GM19239 (cell line): ENCODE measurements at regions not wholly inside any gene's neighbourhood (a gene's known extent, or its start where the extent isn't known, plus 50 kb on each side); places are given as distances from the start of the nearest gene placed in this dataset.

Experiments used
- DNase-seq: peaks from one replicate; pipeline ENCODE4 v3.0.0; 2011; ENCODE audit warnings: low spot score; ENCODE audit not compliant: insufficient read length
- FAIRE-seq: peaks from 2 replicates; lab custom pipeline; 2011; peaks lifted over from hg19 to GRCh38; lab: Jason Lieb, UNC

DNA sequence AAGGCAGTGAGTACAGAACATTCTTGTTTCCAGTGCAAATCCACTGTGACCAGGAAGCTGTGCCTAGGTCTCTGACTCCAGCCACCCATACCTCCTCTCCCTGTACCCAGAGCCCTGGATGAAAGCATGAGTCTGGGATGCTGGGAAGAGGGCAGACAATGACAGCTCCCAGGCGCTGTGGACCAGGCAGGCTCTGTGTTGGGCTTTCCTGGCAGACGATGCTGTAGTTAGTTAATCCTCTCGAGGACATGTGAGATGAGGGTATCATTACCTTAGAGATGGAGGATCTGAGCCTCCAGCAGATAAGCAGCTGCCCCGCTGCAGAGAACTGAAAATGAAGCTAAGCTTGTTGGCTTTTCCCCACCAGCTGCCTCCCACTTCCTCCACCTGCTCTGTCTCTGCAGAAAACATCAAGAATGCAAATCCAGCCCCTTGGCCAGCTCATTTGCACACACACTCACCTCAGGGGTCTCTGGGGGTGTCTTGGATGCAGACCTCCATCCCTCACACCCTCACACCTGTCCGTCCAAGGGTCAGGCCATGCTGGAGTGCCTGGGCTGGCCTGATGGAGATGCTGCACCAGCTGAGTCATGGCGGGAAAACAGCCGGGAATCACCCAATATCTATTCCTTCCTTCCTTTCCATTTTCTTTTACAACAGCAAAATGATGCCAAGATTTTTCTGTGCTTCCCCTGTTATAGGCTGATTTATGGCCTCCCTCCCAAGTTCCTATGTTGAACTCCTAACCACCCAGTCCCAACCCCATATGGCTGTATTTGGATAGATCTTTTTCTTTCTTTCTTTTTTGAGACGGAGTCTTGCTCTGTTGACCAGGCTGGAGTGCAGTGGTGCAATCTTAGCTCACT, 94.9 kb upstream of the SEPTIN5 start:
- FAIRE-seq: peak; percentile 93
- peak; percentile 60 for DNase-seq

DNA sequence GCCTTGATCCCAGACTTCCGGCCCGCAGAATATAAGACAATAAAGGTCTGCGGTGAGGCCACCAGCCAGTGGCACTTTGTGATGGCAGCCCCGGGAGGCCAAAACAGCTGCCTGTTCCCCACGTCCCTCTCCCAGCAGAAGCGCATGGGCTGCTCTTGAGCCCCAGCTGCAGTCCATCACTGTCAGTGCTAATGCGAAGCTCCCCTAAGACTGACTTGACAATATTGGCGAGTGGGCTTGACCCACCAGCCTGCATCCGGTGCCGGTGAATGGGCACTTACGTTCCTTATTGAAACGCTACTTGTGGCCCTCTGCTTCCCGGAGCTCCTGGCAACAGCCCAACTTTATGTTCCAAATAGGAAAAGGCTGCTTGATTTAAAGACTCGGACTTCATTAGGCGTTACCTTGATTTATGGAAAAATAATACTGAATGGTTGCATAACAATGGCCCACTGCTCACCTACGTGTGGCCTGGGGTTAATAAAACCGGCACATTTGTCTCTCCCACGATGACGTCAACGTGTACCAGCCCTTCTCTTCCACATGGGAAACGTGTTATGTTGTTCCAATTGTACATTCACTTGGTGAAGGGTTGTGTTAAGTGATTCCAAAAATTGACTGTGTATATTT, 93.4 kb upstream of the SEPTIN5 start:
- DNase-seq (no peak), FAIRE-seq (no peak)

DNA sequence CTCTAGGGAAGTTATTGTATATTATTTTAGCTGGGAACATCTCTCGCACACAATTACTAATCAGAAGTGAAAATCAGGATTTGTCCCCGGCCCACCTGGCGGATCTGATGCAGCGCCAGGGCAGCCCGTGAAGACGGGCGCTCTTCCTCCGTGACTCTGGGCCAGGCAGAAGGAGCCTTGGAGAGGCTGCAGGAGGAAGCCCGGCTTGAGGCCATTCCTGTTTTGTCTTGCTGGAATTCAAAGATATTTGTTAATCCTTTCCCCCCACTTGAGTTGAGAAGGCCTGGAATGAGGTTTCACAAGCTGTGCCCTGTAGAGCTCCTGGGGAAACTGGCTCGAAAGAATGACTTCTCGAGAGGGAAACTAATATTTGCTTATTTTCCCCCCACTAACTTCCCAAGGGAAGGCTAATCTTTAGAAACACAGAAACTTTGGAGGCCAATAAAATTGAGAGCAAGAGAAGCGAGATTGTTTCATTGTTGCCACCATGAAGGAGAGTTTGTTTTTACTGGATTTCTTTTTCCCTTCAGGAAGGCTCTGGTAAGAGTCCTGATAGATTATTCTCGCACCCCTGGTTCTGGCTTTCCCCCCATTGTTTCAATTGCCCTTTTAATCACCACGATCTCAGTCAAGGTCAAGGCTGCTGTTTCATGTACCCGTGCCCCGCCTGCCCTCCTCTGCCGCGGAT, 92.8 kb upstream of the SEPTIN5 start:
- FAIRE-seq: peak; percentile 48
- no peak for DNase-seq

DNA sequence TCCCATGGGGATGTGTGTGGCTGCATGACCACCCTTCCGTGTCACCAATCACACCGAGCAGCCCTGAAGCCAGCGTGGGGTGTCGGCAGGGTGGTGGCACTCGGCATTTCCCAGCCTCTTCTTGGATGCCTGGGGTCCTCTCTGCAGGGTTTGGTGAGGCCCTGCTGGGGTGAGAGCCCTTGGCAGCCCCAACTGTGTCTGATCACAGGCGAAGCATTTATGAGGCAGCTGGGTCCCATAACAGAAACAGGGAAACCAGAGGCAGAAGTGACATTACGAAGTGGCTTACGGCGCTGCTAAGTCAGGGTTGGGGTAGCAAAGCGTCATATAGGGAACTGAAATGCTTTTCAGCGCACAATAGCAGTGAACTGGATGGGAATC, 92.3 kb upstream of the SEPTIN5 start:
- FAIRE-seq (peak; percentile 49), DNase-seq (no peak)

DNA sequence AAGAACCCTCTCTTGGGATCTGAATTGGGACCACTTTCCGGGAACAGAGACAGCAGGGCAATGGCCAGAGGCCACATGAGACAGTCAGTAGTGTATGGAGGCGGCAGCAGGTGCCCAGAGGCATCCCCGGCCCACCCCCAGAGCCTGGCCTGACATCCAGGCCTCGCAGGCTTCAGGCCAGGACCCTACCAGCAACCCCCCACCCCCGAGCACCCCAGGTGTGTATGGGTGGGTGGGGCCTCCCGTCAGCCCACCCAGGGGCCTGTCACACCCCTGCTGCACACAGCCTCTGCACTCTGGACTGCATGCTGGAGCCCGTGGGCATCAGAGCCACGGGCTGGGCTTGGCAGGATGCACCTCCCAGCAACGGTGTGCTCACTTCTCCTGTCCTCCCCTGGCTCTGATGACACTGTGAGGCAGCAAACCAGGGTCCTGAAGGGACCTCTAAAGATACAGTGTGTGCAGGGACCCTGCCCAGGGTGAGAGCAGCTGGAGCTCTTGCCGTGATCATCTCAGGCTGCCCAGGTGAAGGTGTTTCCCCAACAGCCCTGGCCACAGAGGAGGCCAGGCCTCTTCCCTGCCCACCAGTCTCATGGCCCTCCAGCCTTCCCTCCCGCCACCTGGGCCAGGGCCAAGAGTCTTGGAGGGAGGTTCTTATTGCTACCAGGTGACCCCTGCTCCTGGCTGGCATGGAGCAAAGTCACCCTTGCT, 88.8 kb upstream of the SEPTIN5 start:
- FAIRE-seq: no peak
- DNase-seq: no peak

DNA sequence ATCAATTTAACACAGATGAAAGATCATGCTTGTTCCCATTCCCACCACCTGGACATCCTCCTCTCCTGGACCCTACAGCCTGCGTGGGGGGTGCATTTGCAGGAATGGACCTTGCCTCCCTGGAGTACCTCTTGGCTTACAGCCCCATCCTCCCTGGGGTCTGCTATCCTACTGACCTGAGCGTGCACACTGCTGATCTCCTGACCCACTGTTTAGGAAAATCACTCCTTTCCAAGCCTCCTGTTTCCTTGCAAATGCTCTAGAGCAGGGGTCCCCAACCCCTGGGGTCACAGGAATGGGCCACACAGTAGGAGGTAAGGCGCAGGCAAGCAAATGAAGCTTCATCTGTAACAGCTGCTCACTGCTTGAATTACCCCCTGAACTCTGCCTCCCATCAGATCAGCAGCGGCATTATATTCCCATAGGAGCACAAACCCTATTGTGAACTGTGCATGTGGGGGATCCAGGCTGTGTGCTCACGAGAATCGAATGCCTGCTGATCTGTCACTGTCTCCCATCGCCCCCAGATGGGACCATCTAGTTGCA, 88.2 kb upstream of the SEPTIN5 start:
- no peak for DNase-seq
- no peak for FAIRE-seq

DNA sequence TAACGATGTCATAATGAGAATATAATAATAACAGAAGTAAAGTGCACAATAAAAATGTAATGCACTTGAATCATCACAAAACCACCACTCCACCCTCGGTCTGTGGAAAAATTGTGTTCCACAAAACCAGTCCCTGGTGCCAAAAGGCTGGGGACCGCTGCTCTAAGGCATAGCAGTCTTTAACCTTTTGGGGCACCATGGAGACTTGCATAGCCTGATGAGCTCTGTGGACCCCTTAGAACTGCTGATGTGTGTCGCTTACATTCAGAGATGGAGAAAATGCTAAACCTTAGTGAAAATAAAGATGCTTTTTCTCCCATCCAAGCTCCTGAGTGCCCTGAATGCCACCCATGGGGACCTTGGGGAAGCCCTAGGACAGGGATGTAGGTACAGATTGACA, 87.6 kb upstream of the SEPTIN5 start:
- FAIRE-seq (no peak), DNase-seq (no peak)

DNA sequence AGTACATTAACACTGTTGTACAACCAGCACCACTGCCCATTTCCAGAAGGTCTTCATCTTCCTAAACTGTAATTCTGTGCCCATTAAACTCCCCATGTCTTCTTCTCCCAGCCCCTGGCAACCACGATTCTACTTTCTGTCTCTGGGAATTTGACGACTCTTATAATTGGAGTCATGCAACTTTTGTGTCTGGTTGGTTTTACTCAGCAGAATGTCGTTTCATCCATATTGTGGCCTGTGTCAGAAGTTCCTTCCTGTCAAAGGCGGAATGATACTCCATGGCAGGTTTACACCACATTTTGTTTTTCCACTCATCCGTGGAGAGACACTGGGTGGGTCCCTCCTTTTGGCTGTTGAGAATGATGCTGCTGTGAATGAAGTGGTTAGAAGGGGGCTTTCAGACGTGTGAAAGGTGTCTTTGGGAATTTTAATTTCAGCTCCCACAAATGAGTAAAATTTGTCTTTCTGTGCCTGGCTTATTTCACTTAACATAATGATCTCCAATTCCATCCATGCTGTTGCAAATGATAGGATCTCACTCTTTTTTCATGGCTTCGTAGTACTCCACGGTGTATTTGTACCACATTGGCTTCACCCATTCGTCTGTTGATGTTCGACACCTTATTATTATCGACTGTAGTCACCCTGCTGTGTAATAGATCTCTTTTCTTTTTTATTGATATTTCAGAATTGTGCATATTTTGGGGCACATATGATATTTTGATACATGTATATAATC, 86.1 kb upstream of the SEPTIN5 start:
- FAIRE-seq (no peak), DNase-seq (no peak)

DNA sequence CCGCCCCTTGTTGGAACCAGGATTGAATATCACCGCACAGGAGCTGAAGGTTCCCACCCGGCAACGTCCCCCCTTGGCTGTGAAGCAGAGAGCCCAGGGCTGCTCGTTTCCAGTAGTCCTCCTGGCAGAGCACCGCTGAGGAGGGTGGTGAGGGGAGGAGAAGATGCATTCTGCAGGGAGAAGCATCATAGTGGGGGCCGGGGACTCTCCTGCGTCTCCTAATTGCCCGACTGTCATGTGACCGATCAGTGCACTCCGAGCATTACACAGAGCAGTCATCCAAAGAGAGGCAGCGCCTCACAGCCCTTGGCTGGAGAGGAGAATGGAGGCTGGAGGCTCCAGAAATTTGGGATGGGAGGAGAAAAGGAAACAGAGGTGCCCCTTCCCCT, 85.0 kb upstream of the SEPTIN5 start:
- FAIRE-seq: no peak
- no peak for DNase-seq

DNA sequence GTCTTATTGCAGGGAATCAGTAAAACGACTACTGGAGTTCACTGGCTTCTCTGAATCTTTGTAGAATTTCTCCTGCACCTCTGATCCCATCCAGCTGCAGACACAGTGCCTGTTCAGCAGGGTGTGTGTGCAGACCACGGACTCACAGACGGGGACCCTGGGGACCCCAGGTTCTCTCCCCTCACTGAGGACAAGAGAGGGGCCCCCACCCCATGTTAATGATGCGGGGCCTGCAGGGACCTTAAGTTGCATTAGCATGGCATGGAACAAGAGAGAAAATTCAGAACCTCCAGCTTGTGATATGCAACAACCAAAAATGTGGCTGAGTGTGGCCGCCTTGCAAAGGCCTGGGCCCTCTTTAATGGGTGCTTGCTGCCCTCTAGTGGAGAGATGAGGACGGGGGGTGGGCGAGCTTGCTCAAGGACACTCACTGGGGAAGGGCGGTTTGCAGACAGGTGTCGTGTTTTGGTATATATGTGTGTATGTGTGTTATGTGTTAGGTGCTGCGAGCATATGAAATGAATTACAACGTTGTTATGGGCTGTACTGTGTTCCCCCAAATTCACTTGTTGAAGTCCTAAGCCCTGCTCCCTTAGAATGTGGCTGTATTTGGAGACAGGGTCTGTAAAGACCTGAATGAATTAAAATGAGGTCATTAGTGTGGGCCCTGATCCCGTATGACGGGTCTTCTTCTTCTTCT, 84.4 kb upstream of the SEPTIN5 start:
- peak; percentile 93 for DNase-seq
- FAIRE-seq: peak; percentile 94

DNA sequence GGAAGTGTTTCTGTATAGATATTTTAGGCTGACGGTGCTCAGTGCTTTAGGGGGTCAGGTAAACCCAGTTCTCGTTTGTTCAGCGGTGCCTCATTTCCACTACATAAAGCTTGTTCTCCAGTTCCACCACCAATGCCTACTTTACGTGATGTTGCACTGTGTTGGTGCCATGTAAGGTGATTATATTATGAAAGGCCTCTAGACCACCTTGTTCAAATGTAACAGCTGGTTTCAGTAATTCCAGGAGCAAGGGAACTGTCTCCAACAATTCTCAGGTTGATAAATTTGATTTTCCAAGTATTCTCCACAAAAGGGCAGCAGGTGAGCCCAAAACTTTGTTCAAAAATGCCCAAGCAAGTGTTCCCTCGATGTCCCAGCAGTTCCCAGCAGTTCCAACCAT, 83.7 kb upstream of the SEPTIN5 start:
- FAIRE-seq: no peak
- DNase-seq: no peak

DNA sequence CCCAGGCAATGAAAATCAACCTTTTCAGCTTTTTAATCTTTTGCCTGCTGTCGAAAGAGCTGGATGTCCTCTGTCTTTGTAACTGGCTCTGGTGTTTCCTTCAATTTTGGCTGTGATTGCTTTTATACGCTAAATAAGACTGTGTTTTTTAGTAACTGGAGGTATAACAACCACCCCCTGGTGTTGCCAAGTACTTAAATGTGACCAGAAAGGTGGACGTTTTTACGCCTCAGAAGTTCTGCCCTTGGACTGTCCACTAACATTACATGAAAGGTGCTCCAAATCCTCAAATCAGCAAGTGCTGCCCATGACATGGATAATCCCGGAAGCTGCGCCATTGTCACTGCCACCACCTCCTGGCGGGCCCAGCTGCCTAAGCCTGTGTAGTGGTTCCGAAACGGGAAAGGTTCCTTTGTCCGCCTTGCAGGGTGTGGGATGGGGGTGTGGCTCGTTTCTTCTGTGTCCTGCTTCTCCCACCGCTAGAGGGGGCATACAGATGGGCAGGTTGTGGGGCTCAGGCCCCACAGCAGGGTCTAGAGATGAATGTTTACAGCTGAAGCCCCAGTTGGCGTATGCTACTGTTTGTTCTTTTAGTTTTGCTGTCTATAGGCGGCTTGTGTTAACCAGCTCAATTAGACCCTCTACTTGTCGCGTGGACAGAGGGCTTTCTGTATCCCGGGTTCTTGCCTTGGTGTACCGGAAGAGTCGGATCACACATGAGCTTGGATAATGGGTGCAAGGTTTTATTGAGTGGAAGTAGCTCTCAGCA, 82.2 kb upstream of the SEPTIN5 start:
- no peak for DNase-seq
- FAIRE-seq: no peak

DNA sequence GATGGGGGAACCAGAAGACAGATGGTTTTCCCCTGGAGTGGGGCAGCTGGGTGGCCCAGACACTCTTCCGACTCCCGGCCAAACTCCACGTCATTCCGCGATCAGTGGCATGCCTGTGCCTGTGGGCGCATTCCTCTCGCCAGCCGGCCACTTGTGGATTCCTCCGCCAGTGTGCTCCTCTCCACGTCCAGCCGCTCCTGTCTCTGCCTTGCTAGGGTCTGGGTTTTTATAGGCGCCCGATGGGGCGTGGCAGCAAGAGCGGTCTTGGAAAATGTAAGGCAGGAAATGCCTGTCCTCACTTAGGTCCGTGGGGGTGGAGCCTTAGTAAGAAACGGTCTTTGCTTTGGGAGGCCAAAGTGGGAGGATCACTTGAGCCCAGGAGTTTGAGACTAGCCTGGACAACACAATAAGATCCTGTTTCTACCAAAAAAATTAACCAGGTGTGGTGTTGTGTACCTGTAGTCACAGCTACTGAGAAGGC, 81.6 kb upstream of the SEPTIN5 start:
- DNase-seq (no peak), FAIRE-seq (no peak)

DNA sequence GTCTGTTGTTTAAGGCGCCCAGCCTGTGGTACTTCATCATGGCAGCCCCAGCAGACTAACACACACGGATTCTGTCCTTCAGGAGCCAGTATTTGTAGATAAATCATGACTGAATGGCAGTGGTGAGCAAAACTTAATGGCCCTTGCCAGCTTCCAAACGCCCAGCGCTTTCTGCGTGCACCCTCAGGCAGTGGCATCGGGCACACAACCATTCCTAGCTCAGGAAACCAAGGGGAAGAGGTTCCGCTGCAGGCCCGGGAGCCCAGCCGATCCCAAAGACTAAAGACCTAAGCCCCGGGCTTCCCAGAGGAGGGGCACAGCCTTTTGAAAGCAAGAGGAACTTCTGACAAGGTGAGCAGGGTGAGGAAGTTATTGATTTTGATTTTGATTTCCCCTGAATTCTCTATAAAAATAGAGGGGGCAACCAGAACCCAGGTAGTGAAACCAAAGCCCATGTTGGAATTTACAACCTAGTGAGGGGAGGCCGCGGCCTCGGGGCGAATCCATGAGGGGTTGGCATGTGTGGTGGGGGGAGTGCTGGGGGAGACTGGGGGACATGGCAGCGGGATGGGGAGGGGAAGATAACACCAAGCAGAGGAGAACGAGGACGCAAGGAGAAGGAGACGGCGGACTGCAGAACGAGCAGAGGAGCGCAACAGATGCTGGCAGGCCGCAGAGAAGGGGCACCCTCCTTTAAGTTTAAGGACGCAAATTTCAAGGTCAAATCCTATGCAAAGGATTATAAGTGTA, 79.9 kb upstream of the SEPTIN5 start:
- FAIRE-seq: no peak
- DNase-seq: no peak

DNA sequence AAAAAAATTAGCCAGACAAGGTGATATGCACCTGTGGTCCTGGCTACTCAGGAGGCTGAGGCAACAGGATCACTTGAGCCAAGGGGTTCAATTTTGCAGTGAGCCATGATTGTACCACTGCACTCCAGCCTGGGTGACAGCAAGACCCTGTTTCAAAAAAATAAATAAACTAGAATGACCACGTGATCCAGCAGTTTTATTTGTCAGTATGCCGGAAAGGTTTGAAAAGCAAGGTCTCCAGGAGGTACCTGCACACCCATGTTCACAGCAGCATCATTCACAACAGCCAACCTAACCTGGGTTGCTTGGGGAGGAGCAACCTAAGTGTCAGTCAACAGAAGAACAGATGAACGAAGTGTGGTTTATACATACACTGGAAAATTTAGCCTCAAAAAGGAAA, 78.7 kb upstream of the SEPTIN5 start:
- no peak for DNase-seq
- FAIRE-seq: no peak

DNA sequence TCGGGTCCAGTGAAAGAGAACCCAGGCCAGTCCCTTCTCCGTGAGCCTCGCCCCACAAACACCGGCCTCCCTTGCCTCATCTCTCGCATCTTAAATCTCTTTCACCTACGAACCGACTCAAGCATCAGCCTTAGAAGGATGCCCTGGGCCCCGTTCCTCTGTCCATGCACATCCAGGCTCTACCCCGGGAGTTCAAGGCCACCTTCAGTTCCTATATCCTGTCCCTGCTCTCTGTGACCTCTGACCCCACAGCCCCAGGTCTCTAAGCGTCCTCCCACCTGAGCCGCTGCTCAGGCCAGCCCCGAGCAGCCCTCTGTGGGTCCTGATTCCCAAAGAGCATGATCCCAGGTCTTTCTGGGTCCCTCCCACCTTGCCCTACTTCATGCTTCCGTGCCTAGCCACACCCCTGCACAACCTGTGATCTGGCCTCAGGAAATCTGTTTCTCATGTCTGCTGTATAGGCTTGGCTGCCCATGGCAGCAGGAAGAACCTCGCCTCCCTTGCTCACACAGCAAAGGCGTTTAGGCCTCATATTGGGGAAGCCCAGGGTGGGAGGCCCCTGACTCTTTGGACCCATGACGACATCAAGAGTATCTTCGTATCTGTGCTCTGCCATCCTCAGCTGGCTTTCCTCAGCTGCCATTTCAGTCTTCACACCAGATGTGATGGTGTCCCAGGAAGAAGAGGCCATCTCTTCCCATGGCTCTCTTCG, 77.5 kb upstream of the SEPTIN5 start:
- no peak for FAIRE-seq
- DNase-seq: no peak
